ENCODE measurements at regions not wholly inside any gene's neighbourhood (a gene's known extent, or its start where the extent isn't known, plus 50 kb on each side); places are given as distances from the start of the nearest gene placed in this dataset.

- Mint-ChIP-seq H3K27me3 (no peaks in the 10 kb centered on the region), H3K9me3 (no peaks in the 10 kb centered on the region), H3K27ac (no peak overlapping the region), H3K4me1 (ENCODE audit: low read depth) (no peaks in the 10 kb centered on the region), H3K36me3 (ENCODE audit: low read depth) (no peaks in the 10 kb centered on the region), H3K4me3 (no peak overlapping the region)
- no peak for DNase-seq
- no peak for ATAC-seq
- intact Hi-C loops (cut with micrococcal nuclease), result no loop called here
- POLR2A ChIA-PET, result no interaction called here
- CTCF ChIA-PET, result no interaction called here
- TF ChIP-seq CTCF (IDR thresholded peaks at IDR 0.05), result no peak
Observed at GRCh38 chr2:102929721-102930120, 167.9 kb downstream of the TMEM182 start.

DNA sequence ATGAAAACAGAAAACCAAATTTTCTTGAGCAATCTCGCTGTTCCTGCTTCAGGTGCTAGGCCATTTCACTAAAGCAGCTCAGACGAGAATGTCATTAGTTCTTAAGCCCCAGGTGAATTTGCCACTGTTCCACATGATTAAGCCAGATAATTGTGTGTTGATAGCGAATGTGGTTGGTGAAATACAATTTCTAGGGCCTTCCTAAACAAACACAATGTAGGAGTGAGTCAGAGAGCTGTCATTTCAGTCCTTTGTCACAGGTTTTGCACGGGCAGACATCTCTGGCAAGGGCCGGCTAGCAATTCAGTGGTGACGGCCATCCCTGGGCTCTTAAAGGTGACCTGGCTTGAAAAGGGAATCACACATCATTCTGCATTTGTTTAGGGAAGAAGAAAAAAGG is 170.7 kb downstream of the TMEM182 start:
- H3K4me3 Mint-ChIP-seq, result no peak overlapping the region
- intact Hi-C loops (cut with micrococcal nuclease), result no loop called here
- H3K36me3 Mint-ChIP-seq (ENCODE audit: low read depth), result no peaks in the 10 kb centered on the region
- no peaks in the 10 kb centered on the region for H3K9me3 Mint-ChIP-seq
- TF ChIP-seq CTCF (IDR thresholded peaks at IDR 0.05), result no peak
- no peaks in the 10 kb centered on the region for H3K27me3 Mint-ChIP-seq
- CTCF ChIA-PET, result no interaction called here
- no peaks in the 10 kb centered on the region for H3K4me1 Mint-ChIP-seq (ENCODE audit: low read depth)
- ATAC-seq, result no peak
- no peak overlapping the region for H3K27ac Mint-ChIP-seq
- DNase-seq, result no peak
- POLR2A ChIA-PET, result no interaction called here

- H3K36me3 Mint-ChIP-seq (ENCODE audit: low read depth), result no peaks in the 10 kb centered on the region
- CTCF ChIA-PET, result no interaction called here
- no peak overlapping the region for H3K4me3 Mint-ChIP-seq
- no peak for TF ChIP-seq CTCF (IDR thresholded peaks at IDR 0.05)
- DNase-seq (no peak), ATAC-seq (no peak)
- H3K4me1 Mint-ChIP-seq (ENCODE audit: low read depth), result no peaks in the 10 kb centered on the region
- intact Hi-C loops (cut with micrococcal nuclease), result no loop called here
- no peak overlapping the region for H3K27ac Mint-ChIP-seq
- peaks cover 4% of the 10 kb centered on the region for H3K9me3 Mint-ChIP-seq
- H3K27me3 Mint-ChIP-seq, result no peaks in the 10 kb centered on the region
- POLR2A ChIA-PET, result no interaction called here
Observed at GRCh38 chr2:102939207-102939606, 177.4 kb downstream of the TMEM182 start.

GRCh38 chr2:102940684-102941083 is 178.9 kb downstream of the TMEM182 start:
- H3K9me3 Mint-ChIP-seq, result peaks cover 4% of the 10 kb centered on the region
- DNase-seq (no peak), ATAC-seq (no peak)
- CTCF ChIA-PET, result interaction anchor here (1.0 kb wide), 1 partner anchor 15 kb away, joined by 3 read pairs; no protein-coding TSS in a partner anchor
- no peak for TF ChIP-seq CTCF (IDR thresholded peaks at IDR 0.05)
- no peaks in the 10 kb centered on the region for H3K4me1 Mint-ChIP-seq (ENCODE audit: low read depth)
- H3K36me3 Mint-ChIP-seq (ENCODE audit: low read depth), result no peaks in the 10 kb centered on the region
- intact Hi-C loops (cut with micrococcal nuclease), result no loop called here
- H3K4me3 Mint-ChIP-seq, result no peak overlapping the region
- no peaks in the 10 kb centered on the region for H3K27me3 Mint-ChIP-seq
- no peak overlapping the region for H3K27ac Mint-ChIP-seq
- POLR2A ChIA-PET, result no interaction called here

- no peaks in the 10 kb centered on the region for H3K4me1 Mint-ChIP-seq (ENCODE audit: low read depth)
- no peak for ATAC-seq
- peaks cover 4% of the 10 kb centered on the region for H3K9me3 Mint-ChIP-seq
- no peak for TF ChIP-seq CTCF (IDR thresholded peaks at IDR 0.05)
- ChIA-PET CTCF (no interaction called here), POLR2A (no interaction called here)
- no peak overlapping the region for H3K4me3 Mint-ChIP-seq
- H3K27ac Mint-ChIP-seq, result no peak overlapping the region
- DNase-seq, result no peak
- H3K36me3 Mint-ChIP-seq (ENCODE audit: low read depth), result no peaks in the 10 kb centered on the region
- intact Hi-C loops (cut with micrococcal nuclease), result no loop called here
- no peaks in the 10 kb centered on the region for H3K27me3 Mint-ChIP-seq
Observed at GRCh38 chr2:102942107-102942506, 180.3 kb downstream of the TMEM182 start.
